Karpas-422 (cell line): ENCODE measurements at regions not wholly inside any gene's neighbourhood (a gene's known extent, or its start where the extent isn't known, plus 50 kb on each side); places are given as distances from the start of the nearest gene placed in this dataset.

Source experiments
- DNase-seq: peaks from one replicate; pipeline ENCODE4 v3.0.0-alpha.2; 2015
- H2AFZ ChIP-seq: fragments of 200-600 bp; sonication (generic); 2 replicates; pipeline ENCODE4 v1.6.1; 2014; ENCODE audit warnings: antibody characterized with exemption, low read length, mixed read lengths
- H3K27ac ChIP-seq: fragments of 200-600 bp; sonication (generic); 2 replicates; pipeline ENCODE4 v1.5.1; 2014; ENCODE audit warnings: mild to moderate bottlenecking, low read length, moderate library complexity
- H3K27me3 ChIP-seq: fragments of 200-600 bp; sonication (generic); 2 replicates; pipeline ENCODE4 v1.6.1; 2014; ENCODE audit warnings: low read length, mixed read lengths
- H3K36me3 ChIP-seq: fragments of 200-600 bp; sonication (generic); 2 replicates; pipeline ENCODE4 v1.6.1; 2014; ENCODE audit warnings: low read length, mixed read lengths; ENCODE audit not compliant: insufficient read depth
- H3K4me1 ChIP-seq: fragments of 200-600 bp; sonication (generic); 2 replicates; pipeline ENCODE4 v1.6.1; 2014; ENCODE audit warnings: mild to moderate bottlenecking, low read length, mixed read lengths
- H3K4me2 ChIP-seq: fragments of 200-600 bp; sonication (generic); 2 replicates; pipeline ENCODE4 v1.6.1; 2014; ENCODE audit warnings: low read length, low read depth, mild to moderate bottlenecking; ENCODE audit not compliant: poor library complexity, severe bottlenecking
- H3K4me3 ChIP-seq: fragments of 200-600 bp; sonication (generic); 2 replicates; pipeline ENCODE4 v1.5.1; 2014; ENCODE audit warnings: mild to moderate bottlenecking, antibody characterized with exemption, low read length, mixed read lengths
- H3K79me2 ChIP-seq: fragments of 200-600 bp; sonication (generic); 2 replicates; pipeline ENCODE4 v1.6.1; 2014; ENCODE audit warnings: mild to moderate bottlenecking, low read length, mixed read lengths
- H3K9ac ChIP-seq: fragments of 200-600 bp; sonication (generic); 2 replicates; pipeline ENCODE4 v1.6.0; 2014; ENCODE audit warnings: low read length
- H3K9me2 ChIP-seq: fragments of 200-600 bp; sonication (generic), shearing (Covaris generic); replicated peaks from 2 replicates; pipeline ENCODE4 v1.6.0; 2014; ENCODE audit warnings: mild to moderate bottlenecking, low read length, moderate library complexity; ENCODE audit not compliant: insufficient read depth
- H3K9me3 ChIP-seq: fragments of 300-700, 200-600 bp; sonication (generic); 2 replicates; pipeline ENCODE4 v1.6.1; 2014; ENCODE audit warnings: low read length, mixed read lengths
- H4K20me1 ChIP-seq: fragments of 200-600 bp; sonication (generic); 2 replicates; pipeline ENCODE4 v1.6.1; 2014; ENCODE audit warnings: mild to moderate bottlenecking, antibody characterized with exemption, low read length, low read depth; ENCODE audit not compliant: insufficient read depth

- no peaks in the 10 kb centered on the region for H3K4me1 ChIP-seq
- H3K9ac ChIP-seq = no peak overlapping the region
- no peak overlapping the region for H3K27ac ChIP-seq
- H3K9me2 ChIP-seq = no peaks in the 10 kb centered on the region
- H3K4me2 ChIP-seq = no peak overlapping the region
- H3K4me3 ChIP-seq = no peak overlapping the region
- H3K9me3 ChIP-seq = no peaks in the 10 kb centered on the region
- H4K20me1 ChIP-seq = no peaks in the 10 kb centered on the region
- no peaks in the 10 kb centered on the region for H3K79me2 ChIP-seq
- no peaks in the 10 kb centered on the region for H3K36me3 ChIP-seq
- no peak for DNase-seq
- no peaks in the 10 kb centered on the region for H3K27me3 ChIP-seq
- H2AFZ ChIP-seq = no peak overlapping the region
Observed at GRCh38 chr3:18051306-18051705, 308.9 kb upstream of the TBC1D5 start.

GRCh38 chr3:18049096-18049495 is 306.7 kb upstream of the TBC1D5 start:
- no peak for DNase-seq
- H4K20me1 ChIP-seq = no peaks in the 10 kb centered on the region
- no peak overlapping the region for H3K27ac ChIP-seq
- H3K4me3 ChIP-seq = no peak overlapping the region
- no peaks in the 10 kb centered on the region for H3K9me2 ChIP-seq
- no peaks in the 10 kb centered on the region for H3K9me3 ChIP-seq
- H3K9ac ChIP-seq = no peak overlapping the region
- H3K79me2 ChIP-seq = no peaks in the 10 kb centered on the region
- H3K27me3 ChIP-seq = no peaks in the 10 kb centered on the region
- no peak overlapping the region for H2AFZ ChIP-seq
- no peak overlapping the region for H3K4me2 ChIP-seq
- no peaks in the 10 kb centered on the region for H3K36me3 ChIP-seq
- H3K4me1 ChIP-seq = no peaks in the 10 kb centered on the region

- H3K9me2 ChIP-seq = no peaks in the 10 kb centered on the region
- DNase-seq = no peak
- H3K4me2 ChIP-seq = no peak overlapping the region
- H2AFZ ChIP-seq = no peak overlapping the region
- H4K20me1 ChIP-seq = no peaks in the 10 kb centered on the region
- H3K9me3 ChIP-seq = no peaks in the 10 kb centered on the region
- H3K4me3 ChIP-seq = no peak overlapping the region
- H3K4me1 ChIP-seq = no peaks in the 10 kb centered on the region
- no peaks in the 10 kb centered on the region for H3K79me2 ChIP-seq
- no peaks in the 10 kb centered on the region for H3K36me3 ChIP-seq
- H3K27me3 ChIP-seq = no peaks in the 10 kb centered on the region
- H3K9ac ChIP-seq = no peak overlapping the region
- no peak overlapping the region for H3K27ac ChIP-seq
Observed at GRCh38 chr3:18047052-18047451, 304.6 kb upstream of the TBC1D5 start.

- Histone ChIP-seq H2AFZ (no peak overlapping the region), H3K4me2 (no peak overlapping the region), H3K4me1 (no peaks in the 10 kb centered on the region), H3K9me3 (no peaks in the 10 kb centered on the region), H3K4me3 (no peak overlapping the region), H3K27me3 (no peaks in the 10 kb centered on the region), H3K79me2 (no peaks in the 10 kb centered on the region), H3K9ac (no peak overlapping the region), H3K9me2 (no peaks in the 10 kb centered on the region), H3K27ac (no peak overlapping the region), H4K20me1 (no peaks in the 10 kb centered on the region), H3K36me3 (no peaks in the 10 kb centered on the region)
- no peak for DNase-seq
Observed at GRCh38 chr3:18046131-18046915, 303.9 kb upstream of the TBC1D5 start.

GRCh38 chr3:18044971-18045880 is 302.8 kb upstream of the TBC1D5 start:
- Histone ChIP-seq H3K4me3 (no peak overlapping the region), H3K27ac (no peak overlapping the region), H3K79me2 (no peaks in the 10 kb centered on the region), H2AFZ (no peak overlapping the region), H3K27me3 (no peaks in the 10 kb centered on the region), H3K4me2 (no peak overlapping the region), H3K9ac (no peak overlapping the region), H3K9me3 (no peaks in the 10 kb centered on the region), H3K4me1 (no peaks in the 10 kb centered on the region), H3K36me3 (no peaks in the 10 kb centered on the region), H3K9me2 (no peaks in the 10 kb centered on the region), H4K20me1 (no peaks in the 10 kb centered on the region)
- DNase-seq = no peak

GRCh38 chr3:18044191-18044590 is 301.8 kb upstream of the TBC1D5 start:
- no peak overlapping the region for H3K9ac ChIP-seq

GRCh38 chr3:18036450-18036815 is 294.0 kb upstream of the TBC1D5 start:
- no peak overlapping the region for H3K4me3 ChIP-seq
- H3K36me3 ChIP-seq = no peaks in the 10 kb centered on the region
- H3K9me3 ChIP-seq = no peaks in the 10 kb centered on the region
- H3K79me2 ChIP-seq = no peaks in the 10 kb centered on the region
- H2AFZ ChIP-seq = no peak overlapping the region
- no peak overlapping the region for H3K27ac ChIP-seq
- no peak overlapping the region for H3K9ac ChIP-seq
- H3K27me3 ChIP-seq = no peaks in the 10 kb centered on the region
- H3K4me1 ChIP-seq = no peaks in the 10 kb centered on the region
- no peaks in the 10 kb centered on the region for H4K20me1 ChIP-seq
- H3K4me2 ChIP-seq = no peak overlapping the region
- no peak for DNase-seq
- no peaks in the 10 kb centered on the region for H3K9me2 ChIP-seq

More at GRCh38 chr3:18044191-18044590, 301.8 kb upstream of the TBC1D5 start:
- Histone ChIP-seq H3K4me3 (no peak overlapping the region), H3K4me1 (no peaks in the 10 kb centered on the region), H3K79me2 (no peaks in the 10 kb centered on the region), H3K9me2 (no peaks in the 10 kb centered on the region), H4K20me1 (no peaks in the 10 kb centered on the region), H3K27me3 (no peaks in the 10 kb centered on the region), H3K36me3 (no peaks in the 10 kb centered on the region), H3K27ac (no peak overlapping the region), H3K9me3 (no peaks in the 10 kb centered on the region), H3K4me2 (no peak overlapping the region), H2AFZ (no peak overlapping the region)
- DNase-seq = no peak

- no peaks in the 10 kb centered on the region for H3K79me2 ChIP-seq
- no peaks in the 10 kb centered on the region for H3K9me2 ChIP-seq
- no peak overlapping the region for H3K4me3 ChIP-seq
- H3K4me1 ChIP-seq = no peaks in the 10 kb centered on the region
- no peaks in the 10 kb centered on the region for H3K27me3 ChIP-seq
- no peak overlapping the region for H3K27ac ChIP-seq
- DNase-seq = no peak
- H3K36me3 ChIP-seq = no peaks in the 10 kb centered on the region
- H3K9ac ChIP-seq = no peak overlapping the region
- no peak overlapping the region for H2AFZ ChIP-seq
- no peak overlapping the region for H3K4me2 ChIP-seq
- H3K9me3 ChIP-seq = no peaks in the 10 kb centered on the region
- H4K20me1 ChIP-seq = no peaks in the 10 kb centered on the region
Observed at GRCh38 chr3:18035641-18036449, 293.4 kb upstream of the TBC1D5 start.
